ENCODE measurements at regions not wholly inside any gene's neighbourhood (a gene's known extent, or its start where the extent isn't known, plus 50 kb on each side); places are given as distances from the start of the nearest gene placed in this dataset.

DNA sequence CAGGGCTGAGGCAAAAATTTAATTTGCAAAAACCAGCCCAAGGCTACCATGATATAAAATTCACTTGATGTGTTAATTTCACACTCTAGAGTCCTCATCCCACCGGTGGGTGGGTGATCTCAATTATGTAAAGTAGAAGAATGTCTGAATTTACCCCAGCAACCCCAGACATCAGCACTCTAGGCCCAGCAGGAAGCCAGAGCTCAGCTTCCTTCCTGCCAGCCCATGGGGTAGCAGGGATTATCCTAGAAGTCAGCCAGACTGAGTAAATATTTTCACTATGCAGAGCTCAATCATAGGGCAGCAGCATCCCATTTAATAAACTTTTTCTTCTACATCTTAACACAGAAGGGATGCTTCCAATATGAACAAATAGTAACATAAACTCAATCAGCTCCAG lies 71.0 kb downstream of the SIPA1L2 start:
- H4K20me1 ChIP-seq (ENCODE audit: insufficient read depth): no peaks in the 10 kb centered on the region
- no peak overlapping the region for H2AFZ ChIP-seq (ENCODE audit: low read depth)
- H3K4me1 ChIP-seq (ENCODE audit: low read depth, poor library complexity, severe bottlenecking): no peaks in the 10 kb centered on the region
- H3K9ac ChIP-seq: no peak overlapping the region
- no peak overlapping the region for H3K27ac ChIP-seq
- no peak overlapping the region for H3K4me3 ChIP-seq (IDR thresholded peaks at IDR 0.05; ENCODE audit: insufficient read depth, low read depth, low read length)
- H3K36me3 ChIP-seq (ENCODE audit: insufficient read depth): no peaks in the 10 kb centered on the region
- TF ChIP-seq, protein P1, sequence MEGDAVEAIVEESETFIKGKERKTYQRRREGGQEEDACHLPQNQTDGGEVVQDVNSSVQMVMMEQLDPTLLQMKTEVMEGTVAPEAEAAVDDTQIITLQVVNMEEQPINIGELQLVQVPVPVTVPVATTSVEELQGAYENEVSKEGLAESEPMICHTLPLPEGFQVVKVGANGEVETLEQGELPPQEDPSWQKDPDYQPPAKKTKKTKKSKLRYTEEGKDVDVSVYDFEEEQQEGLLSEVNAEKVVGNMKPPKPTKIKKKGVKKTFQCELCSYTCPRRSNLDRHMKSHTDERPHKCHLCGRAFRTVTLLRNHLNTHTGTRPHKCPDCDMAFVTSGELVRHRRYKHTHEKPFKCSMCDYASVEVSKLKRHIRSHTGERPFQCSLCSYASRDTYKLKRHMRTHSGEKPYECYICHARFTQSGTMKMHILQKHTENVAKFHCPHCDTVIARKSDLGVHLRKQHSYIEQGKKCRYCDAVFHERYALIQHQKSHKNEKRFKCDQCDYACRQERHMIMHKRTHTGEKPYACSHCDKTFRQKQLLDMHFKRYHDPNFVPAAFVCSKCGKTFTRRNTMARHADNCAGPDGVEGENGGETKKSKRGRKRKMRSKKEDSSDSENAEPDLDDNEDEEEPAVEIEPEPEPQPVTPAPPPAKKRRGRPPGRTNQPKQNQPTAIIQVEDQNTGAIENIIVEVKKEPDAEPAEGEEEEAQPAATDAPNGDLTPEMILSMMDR (conservative IDR thresholded peaks at IDR 0.05; ENCODE audit: low read depth, low read length): no peak
- no peaks in the 10 kb centered on the region for H3K27me3 ChIP-seq (ENCODE audit: insufficient read depth, low read depth)
- no peaks in the 10 kb centered on the region for H3K79me2 ChIP-seq (ENCODE audit: insufficient read depth, low read depth)
- H3K4me2 ChIP-seq: no peak overlapping the region

DNA sequence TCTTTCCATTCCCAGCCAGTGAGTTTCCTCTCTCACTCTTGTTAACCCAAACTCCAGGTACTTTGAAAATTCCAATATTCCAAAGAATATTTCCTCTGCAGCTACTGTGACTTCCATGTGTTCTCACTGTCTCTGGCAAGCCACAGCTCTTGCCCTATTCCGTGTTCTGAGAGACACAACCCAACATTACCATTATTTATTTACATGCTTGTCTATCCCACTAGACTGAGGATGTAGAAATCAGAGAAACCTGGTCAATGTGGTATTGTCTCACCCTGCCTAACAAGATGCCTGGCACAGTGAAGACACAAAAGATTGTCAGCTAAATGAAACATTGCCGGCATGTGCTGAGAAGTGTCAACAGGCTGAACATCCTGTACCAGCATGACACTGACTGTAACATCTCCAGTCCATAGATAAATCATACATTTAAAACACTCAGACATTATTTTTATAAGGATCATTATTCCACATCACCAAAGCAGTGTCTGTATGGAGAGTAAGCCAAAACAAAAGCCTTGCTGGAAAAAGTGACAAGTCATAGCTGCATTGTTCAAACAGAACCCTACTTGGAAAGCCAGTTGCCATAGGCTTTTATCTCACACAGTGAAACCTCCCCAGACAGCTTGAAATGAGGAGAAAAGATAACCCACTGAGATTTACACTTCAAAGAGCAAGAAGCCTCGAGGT lies 72.3 kb downstream of the SIPA1L2 start:
- H3K27ac ChIP-seq: no peak overlapping the region
- H3K4me3 ChIP-seq (IDR thresholded peaks at IDR 0.05; ENCODE audit: insufficient read depth, low read depth, low read length): no peak overlapping the region
- H3K4me2 ChIP-seq: no peak overlapping the region
- TF ChIP-seq, protein P1 (conservative IDR thresholded peaks at IDR 0.05; ENCODE audit: low read depth, low read length): no peak
- no peaks in the 10 kb centered on the region for H3K4me1 ChIP-seq (ENCODE audit: low read depth, poor library complexity, severe bottlenecking)
- no peak overlapping the region for H2AFZ ChIP-seq (ENCODE audit: low read depth)
- H3K27me3 ChIP-seq (ENCODE audit: insufficient read depth, low read depth): no peaks in the 10 kb centered on the region
- H3K79me2 ChIP-seq (ENCODE audit: insufficient read depth, low read depth): no peaks in the 10 kb centered on the region
- no peak overlapping the region for H3K9ac ChIP-seq
- no peaks in the 10 kb centered on the region for H4K20me1 ChIP-seq (ENCODE audit: insufficient read depth)
- no peaks in the 10 kb centered on the region for H3K36me3 ChIP-seq (ENCODE audit: insufficient read depth)

DNA sequence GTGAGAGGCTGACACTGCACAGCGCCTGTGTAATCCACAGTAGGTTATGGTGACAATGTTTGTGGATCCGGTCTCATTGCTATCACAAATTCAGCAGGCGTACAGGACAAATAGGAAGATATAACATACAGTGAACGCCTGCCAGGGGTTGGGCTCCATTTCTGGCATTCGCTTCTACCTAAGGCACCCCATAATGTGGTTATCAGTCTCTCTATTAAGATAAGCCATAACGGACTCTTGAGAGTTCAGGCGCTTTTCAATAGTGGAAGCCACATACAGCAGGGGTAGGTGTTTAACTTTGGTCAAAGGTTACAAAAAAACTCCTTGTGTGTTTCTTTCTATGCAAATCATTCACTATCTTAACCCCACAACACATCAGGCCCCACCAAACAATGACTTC lies 72.8 kb downstream of the SIPA1L2 start:
- Histone ChIP-seq H3K27me3 (ENCODE audit: insufficient read depth, low read depth) (no peaks in the 10 kb centered on the region), H3K4me1 (ENCODE audit: low read depth, poor library complexity, severe bottlenecking) (no peaks in the 10 kb centered on the region), H4K20me1 (ENCODE audit: insufficient read depth) (no peaks in the 10 kb centered on the region), H3K36me3 (ENCODE audit: insufficient read depth) (no peaks in the 10 kb centered on the region), H3K4me2 (no peak overlapping the region), H3K27ac (no peak overlapping the region), H3K79me2 (ENCODE audit: insufficient read depth, low read depth) (no peaks in the 10 kb centered on the region), H2AFZ (ENCODE audit: low read depth) (no peak overlapping the region), H3K9ac (no peak overlapping the region), H3K4me3 (IDR thresholded peaks at IDR 0.05; ENCODE audit: insufficient read depth, low read depth, low read length) (no peak overlapping the region)
- TF ChIP-seq, protein P1 (conservative IDR thresholded peaks at IDR 0.05; ENCODE audit: low read depth, low read length): no peak

DNA sequence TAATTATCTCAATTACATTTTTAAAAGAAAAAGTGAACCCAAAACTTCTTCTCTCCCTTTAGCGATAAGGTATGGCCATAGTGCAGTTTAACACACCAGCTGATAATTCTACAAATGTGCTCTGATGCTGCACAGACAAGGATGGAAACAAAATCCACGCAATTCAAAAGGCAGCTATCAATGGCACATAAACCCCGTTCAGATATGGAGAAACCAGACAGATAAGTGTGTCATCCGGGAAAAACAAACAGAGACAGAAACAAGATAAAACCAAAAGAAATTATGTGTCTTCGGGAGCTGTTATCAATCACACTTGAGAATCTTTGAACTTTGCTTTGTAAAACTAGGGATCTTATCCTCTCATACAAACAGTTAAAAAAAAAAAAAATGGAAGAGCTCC lies 73.6 kb downstream of the SIPA1L2 start:
- Histone ChIP-seq H4K20me1 (ENCODE audit: insufficient read depth) (no peaks in the 10 kb centered on the region), H3K27me3 (ENCODE audit: insufficient read depth, low read depth) (no peaks in the 10 kb centered on the region), H3K4me1 (ENCODE audit: low read depth, poor library complexity, severe bottlenecking) (no peaks in the 10 kb centered on the region), H3K36me3 (ENCODE audit: insufficient read depth) (no peaks in the 10 kb centered on the region), H3K9ac (no peak overlapping the region), H3K4me3 (IDR thresholded peaks at IDR 0.05; ENCODE audit: insufficient read depth, low read depth, low read length) (no peak overlapping the region), H2AFZ (ENCODE audit: low read depth) (no peak overlapping the region), H3K4me2 (no peak overlapping the region), H3K79me2 (ENCODE audit: insufficient read depth, low read depth) (no peaks in the 10 kb centered on the region), H3K27ac (no peak overlapping the region)
- TF ChIP-seq, protein P1 (conservative IDR thresholded peaks at IDR 0.05; ENCODE audit: low read depth, low read length): no peak
